IMR-90 (cell line): ENCODE measurements at regions not wholly inside any gene's neighbourhood (a gene's known extent, or its start where the extent isn't known, plus 50 kb on each side); places are given as distances from the start of the nearest gene placed in this dataset.
A peak's percentile ranks its signal among the peaks of the same experiment; 100 is the strongest.

ENCODE experiments used
- ATAC-seq: fragments of 200-7000 bp; cut with Tn5 transposase; 2 replicates; pipeline ENCODE4 v1.9.1; 2020; ENCODE audit warnings: low read depth, mild to moderate bottlenecking, moderate library complexity
- BruUV-seq: library from RNA; stranded (reverse); fragments of 400-500 nt; replicated peaks from 2 replicates; lab custom pipeline; 2021; lab: Mats Ljungman, UMichigan
- CTCF ChIA-PET: fragments of 300-600 bp; formaldehyde crosslinking; extraction: SDS; loops from one replicate; lab custom pipeline; 2021; ENCODE audit warnings: antibody characterized with exemption; lab: Yijun Ruan, JAX
- POLR2A ChIA-PET: fragments of 300-600 bp; sonication (Branson Sonifier 250); formaldehyde crosslinking; loops from one replicate; lab custom pipeline; 2022; ENCODE audit warnings: antibody characterized with exemption; ENCODE audit not compliant: unreplicated experiment; lab: Charles Lee
- DNase-seq: peaks from one replicate; pipeline ENCODE4 v3.0.0; 2013
- H2AFZ ChIP-seq: replicated peaks from 2 replicates; pipeline ENCODE3; 2013; ENCODE audit warnings: low read length, mild to moderate bottlenecking; ENCODE audit not compliant: poor library complexity
- H2AK5ac ChIP-seq: 2 replicates; pipeline ENCODE4 v1.6.1; 2013; ENCODE audit warnings: low read depth, low read length, inconsistent platforms
- H2AK9ac ChIP-seq: replicated peaks from 2 replicates; pipeline ENCODE3; 2013; ENCODE audit warnings: mild to moderate bottlenecking, low read depth, low read length, moderate library complexity; ENCODE audit not compliant: poor library complexity
- H2BK120ac ChIP-seq: 2 replicates; pipeline ENCODE4 v1.6.1; 2013; ENCODE audit warnings: low read depth, low read length, inconsistent platforms
- H2BK15ac ChIP-seq: 3 replicates; pipeline ENCODE4 v1.6.1; 2013; ENCODE audit warnings: low read depth, low read length, inconsistent platforms
- H2BK20ac ChIP-seq: 2 replicates; pipeline ENCODE4 v1.6.1; 2013; ENCODE audit warnings: low read depth, mild to moderate bottlenecking, inconsistent platforms, low read length, moderate library complexity
- H2BK5ac ChIP-seq: 2 replicates; pipeline ENCODE4 v1.6.1; 2013; ENCODE audit warnings: mild to moderate bottlenecking, low read depth, low read length, inconsistent platforms; ENCODE audit not compliant: poor library complexity, severe bottlenecking
- H3K14ac ChIP-seq: replicated peaks from 2 replicates; pipeline ENCODE4 v1.6.1; 2013; ENCODE audit warnings: low read depth, low read length, inconsistent platforms
- H3K18ac ChIP-seq: 2 replicates; pipeline ENCODE4 v1.6.1; 2013; ENCODE audit warnings: low read depth, low read length, control low read depth
- H3K23ac ChIP-seq: 2 replicates; pipeline ENCODE4 v1.6.1; 2013; ENCODE audit warnings: low read depth, low read length, inconsistent platforms
- H3K27ac ChIP-seq: 2 replicates; pipeline ENCODE4 v1.5.1; 2013; ENCODE audit warnings: mild to moderate bottlenecking, control low read depth, low read length; ENCODE audit not compliant: insufficient read depth
- H3K27me3 ChIP-seq: 2 replicates; pipeline ENCODE4 v1.6.1; 2013; ENCODE audit warnings: low read length; ENCODE audit not compliant: control insufficient read depth, insufficient read depth
- H3K36me3 ChIP-seq: 2 replicates; pipeline ENCODE4 v1.6.1; 2013; ENCODE audit warnings: low read length, mixed read lengths; ENCODE audit not compliant: control insufficient read depth, insufficient read depth
- H3K4ac ChIP-seq: 2 replicates; pipeline ENCODE4 v1.6.1; 2013; ENCODE audit warnings: low read depth, low read length, inconsistent platforms
- H3K4me1 ChIP-seq: 2 replicates; pipeline ENCODE4 v1.6.1; 2013; ENCODE audit warnings: low read length, mixed read lengths; ENCODE audit not compliant: control insufficient read depth, insufficient read depth
- H3K4me2 ChIP-seq: 2 replicates; pipeline ENCODE4 v1.6.1; 2013; ENCODE audit warnings: low read depth, mild to moderate bottlenecking, control low read depth, low read length, moderate library complexity
- H3K4me3 ChIP-seq: 2 replicates; pipeline ENCODE4 v1.5.1; 2013; ENCODE audit warnings: low read depth, mild to moderate bottlenecking, control low read depth, low read length, moderate library complexity; ENCODE audit not compliant: insufficient read depth
- H3K56ac ChIP-seq: 2 replicates; pipeline ENCODE4 v1.6.1; 2013; ENCODE audit warnings: low read length, inconsistent platforms; ENCODE audit not compliant: insufficient read depth; ENCODE audit errors: extremely low read depth
- H3K79me1 ChIP-seq, 2 experiments: 2 replicates each; pipeline ENCODE4 v1.6.1; 2013; ENCODE audit warnings: low read length in 2 of 2, inconsistent platforms in 1 of 2, low read depth in 1 of 2
- H3K9ac ChIP-seq: 2 replicates; pipeline ENCODE4 v1.6.1; 2013; ENCODE audit warnings: low read depth, low read length, control low read depth
- H3K9me1 ChIP-seq: 2 replicates; pipeline ENCODE4 v1.6.1; 2013; ENCODE audit warnings: low read length, inconsistent platforms; ENCODE audit not compliant: insufficient read depth
- H3K9me3 ChIP-seq: 2 replicates; pipeline ENCODE4 v1.6.1; 2013; ENCODE audit warnings: low read length; ENCODE audit not compliant: control insufficient read depth, insufficient read depth
- H4K20me1 ChIP-seq: 2 replicates; pipeline ENCODE4 v1.6.1; 2013; ENCODE audit warnings: low read length, inconsistent platforms; ENCODE audit not compliant: insufficient read depth
- H4K5ac ChIP-seq: 2 replicates; pipeline ENCODE4 v1.6.1; 2013; ENCODE audit warnings: mild to moderate bottlenecking, low read depth, low read length, control low read depth
- H4K8ac ChIP-seq, 2 experiments: 2 replicates each; pipeline ENCODE4 v1.6.1; 2013; ENCODE audit warnings: low read depth in 2 of 2, low read length in 2 of 2, control low read depth in 1 of 2, inconsistent platforms in 1 of 2
- H4K91ac ChIP-seq: 2 replicates; pipeline ENCODE4 v1.6.1; 2013; ENCODE audit warnings: low read depth, low read length, inconsistent platforms; ENCODE audit not compliant: insufficient read depth
- BHLHE40 ChIP-seq: fragments of 150-350 bp; IDR thresholded peaks from 2 replicates; pipeline ENCODE4 v1.6.1; 2016; ENCODE audit warnings: mild to moderate bottlenecking, low read depth, low read length
- CEBPB ChIP-seq: IDR thresholded peaks from 2 replicates; pipeline ENCODE4 v1.6.1; 2012; ENCODE audit warnings: low read depth, low read length, improper control_type of control experiment
- CHD1 ChIP-seq: IDR thresholded peaks from 2 replicates; pipeline ENCODE4 v1.6.1; 2012; ENCODE audit warnings: low read depth, low read length, improper control_type of control experiment
- FOS ChIP-seq: fragments of 150-350 bp; IDR thresholded peaks from 2 replicates; pipeline ENCODE4 v1.6.1; 2016; ENCODE audit warnings: low read depth, low read length
- MAFK ChIP-seq: IDR thresholded peaks from 2 replicates; pipeline ENCODE4 v1.6.1; 2012; ENCODE audit warnings: low read depth, low read length, improper control_type of control experiment
- MAZ ChIP-seq: IDR thresholded peaks from 2 replicates; pipeline ENCODE4 v1.6.1; 2012; ENCODE audit warnings: low read depth, mild to moderate bottlenecking, low read length, improper control_type of control experiment, moderate library complexity, borderline replicate concordance
- MXI1 ChIP-seq: IDR thresholded peaks from 2 replicates; pipeline ENCODE4 v1.6.1; 2012; ENCODE audit warnings: low read depth, mild to moderate bottlenecking, low read length, moderate library complexity, borderline replicate concordance
- NFE2L2 ChIP-seq: fragments of 150-350 bp; IDR thresholded peaks from 2 replicates; pipeline ENCODE4 v1.6.1; 2016; ENCODE audit warnings: low read depth, mild to moderate bottlenecking, low read length
- POLR2A ChIP-seq: IDR thresholded peaks from 2 replicates; pipeline ENCODE4 v1.6.1; 2012; ENCODE audit warnings: mild to moderate bottlenecking, low read depth, low read length
- RAD21 ChIP-seq: IDR thresholded peaks from 2 replicates; pipeline ENCODE4 v1.6.1; 2012; ENCODE audit warnings: low read length, improper control_type of control experiment
- RCOR1 ChIP-seq: IDR thresholded peaks from 2 replicates; pipeline ENCODE4 v1.6.1; 2012; ENCODE audit warnings: mild to moderate bottlenecking, low read length, improper control_type of control experiment; ENCODE audit not compliant: insufficient replicate concordance
- RFX5 ChIP-seq: IDR thresholded peaks from 2 replicates; pipeline ENCODE4 v1.8.0; 2012; ENCODE audit warnings: low read depth, mild to moderate bottlenecking, low read length, moderate library complexity
- SMC3 ChIP-seq: fragments of 150-350 bp; IDR thresholded peaks from 2 replicates; pipeline ENCODE4 v1.6.1; 2016; ENCODE audit warnings: low read depth, mild to moderate bottlenecking, antibody characterized with exemption, low read length, moderate library complexity
- WGBS, 2 experiments: methylation state at CpG; one replicate each; pipeline versions ENCODE4 v1.1.5 to v1.1.7; 2013; ENCODE audit warnings: missing lambda C conversion rate in 2 of 2; ENCODE audit not compliant: insufficient read length in 1 of 2; ENCODE audit errors: extremely low coverage in 2 of 2; 5-methylcytosine and 5-hydroxymethylcytosine counted together
- dilution Hi-C: fragments of 300-500 bp; cut with HindIII; formaldehyde crosslinking; loops from one replicate; pipeline ENCODE4 v1.14.3; 2018; ENCODE audit warnings: low sequenced_read_pairs; ENCODE audit not compliant: unreplicated experiment
- in situ Hi-C: fragments of 300-500 bp; cut with MboI; formaldehyde crosslinking; loops from 3 replicates; pipeline ENCODE4 v1.14.3; 2019; ENCODE audit warnings: low sequenced_read_pairs, inconsistent platforms, mixed read lengths
- intact Hi-C: fragments of 100-400 bp; cut with micrococcal nuclease; formaldehyde crosslinking; loops from 2 replicates; pipeline ENCODE4 v1.10.0; 2022
- TF ChIP-seq, protein P1 (sequence below): fragments of 150-350 bp; IDR thresholded peaks from 2 replicates; pipeline ENCODE4 v1.6.1; 2017; ENCODE audit warnings: mild to moderate bottlenecking, antibody characterized with exemption, low read length, low read depth
- TF ChIP-seq, protein P2 (sequence below): fragments of 150-350 bp; IDR thresholded peaks from 2 replicates; pipeline ENCODE4 v1.6.1; 2016; ENCODE audit warnings: low read depth, mild to moderate bottlenecking, low read length, moderate library complexity, borderline replicate concordance
- TF ChIP-seq, protein P3 (sequence below): conservative IDR thresholded peaks from 2 replicates; pipeline ENCODE4 v1.5.1; 2012; ENCODE audit warnings: mild to moderate bottlenecking, low read depth, low read length, improper control_type of control experiment

DNA sequence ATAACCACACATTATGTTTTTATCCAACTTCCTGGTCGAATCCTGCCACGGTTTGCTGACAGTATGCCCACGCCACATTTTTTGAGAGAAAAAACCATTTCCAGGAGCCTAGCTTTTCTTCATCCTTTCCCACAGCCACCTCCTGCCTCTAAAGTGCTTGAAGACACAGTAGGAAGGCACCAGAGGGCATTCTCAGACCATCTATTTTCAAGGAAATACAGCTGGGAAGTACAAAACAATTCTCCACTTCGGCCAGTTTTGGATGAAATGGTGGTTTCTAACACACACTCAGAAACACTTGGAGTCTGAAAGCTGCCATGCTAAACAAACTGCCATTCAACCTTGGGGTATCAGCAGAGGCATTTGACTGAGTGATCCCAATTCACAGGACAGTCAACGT lies 86.3 kb upstream of the RPS23 start:
- no TSS peak for BruUV-seq

More for the DNA sequence above, 86.3 kb upstream of the RPS23 start:
- ATAC-seq: peak; percentile 83
- intact Hi-C loops: no loop called here
- Histone ChIP-seq H3K4me1 (no peaks in the 10 kb centered on the region), H3K36me3 (no peaks in the 10 kb centered on the region), H3K9me1 (no peaks in the 10 kb centered on the region), H3K18ac (no peak overlapping the region), H2BK20ac (peak overlapping the region; percentile 61; the same call in 1 of the 2 replicates), H3K4me2 (no peak overlapping the region), H4K20me1 (no peaks in the 10 kb centered on the region), H2BK5ac (no peak overlapping the region), H3K56ac (no peak overlapping the region), H3K4ac (peak overlapping the region; percentile 43; the same call in 1 of the 2 replicates), H2BK120ac (peak overlapping the region; percentile 85; the same call in 1 of the 2 replicates), H3K9ac (no peak overlapping the region), H3K27me3 (no peaks in the 10 kb centered on the region), H4K91ac (peak overlapping the region; percentile 31; the same call in 1 of the 2 replicates), H2AFZ (peak overlapping the region; percentile 69), H4K5ac (peak overlapping the region; percentile 21; the same call in 1 of the 2 replicates), H2AK5ac (no peak overlapping the region), H3K23ac (no peak overlapping the region), H2BK15ac (peak overlapping the region; percentile 49; the same call in 1 of the 3 replicates), H3K9me3 (no peaks in the 10 kb centered on the region), H3K4me3 (no peak overlapping the region), H3K27ac (no peak overlapping the region), H4K8ac (peak overlapping the region in 1 of 2 experiments; percentile 41; a peak in 1 of 4 replicates), H3K79me1 (no peaks in the 10 kb centered on the region), H3K14ac (peak overlapping the region; percentile 33; the same call in 1 of the 2 replicates), H2AK9ac (peak overlapping the region; percentile 29)
- peak; percentile 71 for DNase-seq
- dilution Hi-C loops: no loop called here
- WGBS, 2 experiments: 20% methylated on average over 1 of the region's 5 CpGs; no CpG with 5 or more reads in 1 of the 2 experiments
- no peak for TF ChIP-seq CHD1
- TF ChIP-seq RAD21: peak; percentile 77
- TF ChIP-seq, protein P1, sequence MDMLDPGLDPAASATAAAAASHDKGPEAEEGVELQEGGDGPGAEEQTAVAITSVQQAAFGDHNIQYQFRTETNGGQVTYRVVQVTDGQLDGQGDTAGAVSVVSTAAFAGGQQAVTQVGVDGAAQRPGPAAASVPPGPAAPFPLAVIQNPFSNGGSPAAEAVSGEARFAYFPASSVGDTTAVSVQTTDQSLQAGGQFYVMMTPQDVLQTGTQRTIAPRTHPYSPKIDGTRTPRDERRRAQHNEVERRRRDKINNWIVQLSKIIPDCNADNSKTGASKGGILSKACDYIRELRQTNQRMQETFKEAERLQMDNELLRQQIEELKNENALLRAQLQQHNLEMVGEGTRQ: no peak
- no peak for TF ChIP-seq RFX5
- TF ChIP-seq RCOR1: no peak
- TF ChIP-seq MAZ: no peak
- peak; percentile 76 for TF ChIP-seq SMC3
- TF ChIP-seq MAFK: no peak
- no peak; the same call in 1 of the 2 replicates for TF ChIP-seq POLR2A
- no peak for TF ChIP-seq CEBPB
- TF ChIP-seq, protein P2, sequence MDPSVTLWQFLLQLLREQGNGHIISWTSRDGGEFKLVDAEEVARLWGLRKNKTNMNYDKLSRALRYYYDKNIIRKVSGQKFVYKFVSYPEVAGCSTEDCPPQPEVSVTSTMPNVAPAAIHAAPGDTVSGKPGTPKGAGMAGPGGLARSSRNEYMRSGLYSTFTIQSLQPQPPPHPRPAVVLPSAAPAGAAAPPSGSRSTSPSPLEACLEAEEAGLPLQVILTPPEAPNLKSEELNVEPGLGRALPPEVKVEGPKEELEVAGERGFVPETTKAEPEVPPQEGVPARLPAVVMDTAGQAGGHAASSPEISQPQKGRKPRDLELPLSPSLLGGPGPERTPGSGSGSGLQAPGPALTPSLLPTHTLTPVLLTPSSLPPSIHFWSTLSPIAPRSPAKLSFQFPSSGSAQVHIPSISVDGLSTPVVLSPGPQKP: no peak
- TF ChIP-seq, protein P3, sequence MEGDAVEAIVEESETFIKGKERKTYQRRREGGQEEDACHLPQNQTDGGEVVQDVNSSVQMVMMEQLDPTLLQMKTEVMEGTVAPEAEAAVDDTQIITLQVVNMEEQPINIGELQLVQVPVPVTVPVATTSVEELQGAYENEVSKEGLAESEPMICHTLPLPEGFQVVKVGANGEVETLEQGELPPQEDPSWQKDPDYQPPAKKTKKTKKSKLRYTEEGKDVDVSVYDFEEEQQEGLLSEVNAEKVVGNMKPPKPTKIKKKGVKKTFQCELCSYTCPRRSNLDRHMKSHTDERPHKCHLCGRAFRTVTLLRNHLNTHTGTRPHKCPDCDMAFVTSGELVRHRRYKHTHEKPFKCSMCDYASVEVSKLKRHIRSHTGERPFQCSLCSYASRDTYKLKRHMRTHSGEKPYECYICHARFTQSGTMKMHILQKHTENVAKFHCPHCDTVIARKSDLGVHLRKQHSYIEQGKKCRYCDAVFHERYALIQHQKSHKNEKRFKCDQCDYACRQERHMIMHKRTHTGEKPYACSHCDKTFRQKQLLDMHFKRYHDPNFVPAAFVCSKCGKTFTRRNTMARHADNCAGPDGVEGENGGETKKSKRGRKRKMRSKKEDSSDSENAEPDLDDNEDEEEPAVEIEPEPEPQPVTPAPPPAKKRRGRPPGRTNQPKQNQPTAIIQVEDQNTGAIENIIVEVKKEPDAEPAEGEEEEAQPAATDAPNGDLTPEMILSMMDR: peak; percentile 70
- TF ChIP-seq FOS: no peak
- TF ChIP-seq BHLHE40: no peak
- TF ChIP-seq MXI1: no peak
- TF ChIP-seq NFE2L2: no peak
- in situ Hi-C loops: loop anchor here (10.0 to 25.0 kb wide), 3 partner anchors 280 to 698 kb away; no protein-coding TSS in a partner anchor
- ChIA-PET CTCF (interaction anchor here (0.7 to 2.4 kb wide), 8 partner anchors 13 to 286 kb away, joined by 3 to 7 read pairs (median 3); no protein-coding TSS in a partner anchor), POLR2A (no interaction called here)
